Left renal pelvis (tissue), 4 donors: ENCODE measurements at regions not wholly inside any gene's neighbourhood (a gene's known extent, or its start where the extent isn't known, plus 50 kb on each side); places are given as distances from the start of the nearest gene placed in this dataset.
A peak's percentile ranks its signal among the peaks of the same experiment; 100 is the strongest.

Source experiments
- DNase-seq, 4 donors: peaks; one replicate each; pipeline ENCODE4 v3.0.0-alpha.2; 2013; ENCODE audit warnings: low read depth in 4 of 4, low spot score in 3 of 4

DNA sequence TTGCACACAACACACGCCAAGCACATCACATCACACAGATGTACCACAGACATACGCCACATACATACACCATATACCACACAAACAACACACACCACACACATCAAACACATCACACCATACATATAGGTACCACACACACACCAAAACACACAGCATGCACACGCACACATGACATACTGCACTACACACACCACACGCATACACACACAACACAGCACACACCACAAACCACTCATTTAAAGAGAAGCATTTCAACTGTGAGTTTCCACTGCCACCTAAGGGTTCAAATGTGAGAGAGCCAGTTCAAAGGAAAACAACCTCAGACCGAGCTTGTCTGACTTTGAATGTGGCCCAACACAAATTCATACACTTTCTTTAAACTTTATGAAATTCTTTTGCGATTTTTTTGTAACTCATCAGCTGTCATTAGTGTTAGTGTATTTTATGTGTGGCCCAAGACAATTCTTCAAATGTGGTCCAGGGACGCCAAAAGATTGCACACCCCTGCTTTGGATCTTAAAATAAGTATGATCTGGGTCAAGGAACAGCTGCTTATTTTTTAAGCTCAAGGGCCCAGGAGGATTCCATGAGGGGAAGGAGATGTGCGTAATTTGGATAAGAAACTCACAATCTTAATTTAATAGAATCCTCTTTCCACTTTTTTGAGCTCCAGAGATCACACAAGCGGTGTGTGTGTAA lies 494.6 kb downstream of the GADD45G start:
- no peak for DNase-seq

DNA sequence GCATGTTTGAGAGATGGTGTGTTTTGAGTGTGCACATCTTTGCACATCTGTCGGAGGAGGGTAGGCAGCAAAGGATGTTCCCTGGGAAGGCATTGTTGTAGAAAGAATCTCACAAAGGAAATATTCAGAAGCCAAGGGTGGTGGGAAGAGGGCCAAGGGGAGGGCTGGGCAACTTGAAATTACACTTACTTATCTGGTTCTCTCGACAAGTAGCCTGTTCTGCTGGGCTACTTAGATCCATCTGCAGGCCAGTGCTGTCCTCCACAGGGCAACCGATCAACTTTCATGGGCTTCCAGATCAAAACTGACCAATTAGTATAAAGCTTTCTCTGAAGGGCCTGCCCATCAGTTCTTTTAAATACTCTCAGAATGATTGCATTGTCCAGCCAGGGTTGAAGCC lies 495.2 kb downstream of the GADD45G start:
- no peak for DNase-seq

DNA sequence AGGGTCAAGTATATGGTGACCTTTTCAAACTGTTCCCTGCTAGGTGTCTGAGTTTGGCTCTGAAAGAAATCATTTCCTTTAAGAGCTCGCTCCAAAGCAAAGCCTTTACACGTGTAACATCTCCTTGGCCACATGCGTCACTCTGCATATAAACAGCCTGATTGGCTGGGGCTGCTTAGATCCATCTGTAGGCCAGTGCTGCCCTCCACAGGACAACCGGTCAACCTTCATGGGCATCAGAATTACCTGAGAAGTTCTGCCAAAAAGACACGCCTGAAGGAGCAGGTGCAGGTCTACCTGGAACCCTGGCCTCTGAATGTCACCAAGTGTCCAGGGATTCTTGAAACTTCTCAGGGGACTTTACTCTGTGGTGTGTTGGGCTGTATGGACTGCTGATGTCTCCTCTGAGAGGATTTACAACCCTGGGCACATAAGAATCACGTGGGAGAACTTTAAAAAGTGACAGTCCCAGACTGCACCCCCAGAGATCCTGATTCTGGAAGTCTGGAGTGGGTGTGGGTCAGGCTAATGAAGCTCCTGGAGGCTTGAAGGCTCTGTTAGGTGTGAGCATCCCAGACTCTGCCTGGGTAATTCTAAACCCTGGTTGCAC lies 497.6 kb downstream of the GADD45G start:
- DNase-seq: peak; percentile 52 to 76 (median 68)

DNA sequence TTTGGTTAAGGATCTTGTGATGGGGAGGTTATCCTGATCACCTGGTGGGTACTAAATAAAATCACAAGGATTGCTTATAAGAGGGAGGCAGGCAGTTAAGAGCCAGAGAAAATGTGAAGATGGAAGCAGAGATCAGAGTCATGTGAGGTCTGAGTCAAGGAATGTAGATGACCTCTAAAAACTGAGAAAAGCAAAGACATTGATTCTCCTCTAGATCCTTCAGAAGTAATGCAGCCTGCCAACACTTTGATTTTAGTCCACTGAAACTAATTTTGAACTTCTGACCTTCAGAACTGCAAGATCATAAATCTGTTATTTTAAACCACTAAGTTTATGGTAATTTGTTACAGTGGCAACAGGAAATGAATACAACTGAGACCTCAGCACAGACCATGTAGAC lies 499.0 kb downstream of the GADD45G start:
- DNase-seq: no peak

DNA sequence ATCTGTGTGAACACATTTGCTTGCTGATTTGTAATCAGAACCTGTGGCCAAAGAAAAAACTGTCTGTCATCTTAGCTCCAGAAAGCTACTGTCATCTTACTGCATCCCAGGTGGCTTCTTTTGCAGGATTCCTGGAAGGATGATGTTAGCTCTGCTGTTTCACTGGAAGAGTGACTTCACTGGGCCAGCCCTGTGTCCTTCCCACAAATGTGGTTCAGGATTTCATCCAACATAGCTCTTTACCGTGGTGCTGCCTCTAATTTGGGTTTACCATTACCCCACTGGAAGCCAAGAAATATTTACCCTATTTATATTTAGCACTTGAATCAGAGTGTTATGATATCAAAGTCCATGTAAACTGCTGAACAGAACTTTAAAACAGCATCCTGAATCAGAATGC lies 501.0 kb downstream of the GADD45G start:
- DNase-seq: no peak

DNA sequence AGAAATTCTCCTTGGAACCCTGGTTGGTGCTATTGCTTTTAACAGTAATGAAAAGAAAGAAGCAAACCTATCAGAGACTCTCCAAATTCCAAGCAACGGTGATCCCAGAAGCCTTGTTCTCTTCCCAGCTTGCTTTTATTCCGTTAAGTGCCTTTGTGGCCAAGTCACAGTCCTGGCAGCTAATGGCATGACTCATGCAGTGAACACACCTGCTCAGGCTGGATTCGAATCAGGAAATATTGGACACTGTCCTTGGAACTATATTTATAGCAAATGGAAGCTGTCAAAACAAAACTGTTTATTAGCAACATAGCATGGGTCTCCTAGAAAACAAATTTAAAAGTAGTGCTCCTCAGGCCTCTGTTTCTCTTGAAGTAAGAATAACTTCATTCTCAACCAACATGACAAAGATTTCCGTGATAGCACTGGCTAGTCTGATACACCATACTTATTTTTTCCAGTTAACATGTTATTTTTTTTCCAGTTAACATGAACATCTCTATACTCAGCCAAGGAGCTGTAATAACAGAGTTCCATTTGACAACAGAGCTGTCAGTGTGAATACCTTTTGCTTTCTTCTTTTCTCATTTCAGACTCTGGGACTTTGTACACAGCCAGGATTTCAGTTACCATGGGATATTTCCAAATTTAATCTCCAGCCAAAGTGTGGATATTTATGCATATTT lies 502.4 kb downstream of the GADD45G start:
- DNase-seq: no peak

DNA sequence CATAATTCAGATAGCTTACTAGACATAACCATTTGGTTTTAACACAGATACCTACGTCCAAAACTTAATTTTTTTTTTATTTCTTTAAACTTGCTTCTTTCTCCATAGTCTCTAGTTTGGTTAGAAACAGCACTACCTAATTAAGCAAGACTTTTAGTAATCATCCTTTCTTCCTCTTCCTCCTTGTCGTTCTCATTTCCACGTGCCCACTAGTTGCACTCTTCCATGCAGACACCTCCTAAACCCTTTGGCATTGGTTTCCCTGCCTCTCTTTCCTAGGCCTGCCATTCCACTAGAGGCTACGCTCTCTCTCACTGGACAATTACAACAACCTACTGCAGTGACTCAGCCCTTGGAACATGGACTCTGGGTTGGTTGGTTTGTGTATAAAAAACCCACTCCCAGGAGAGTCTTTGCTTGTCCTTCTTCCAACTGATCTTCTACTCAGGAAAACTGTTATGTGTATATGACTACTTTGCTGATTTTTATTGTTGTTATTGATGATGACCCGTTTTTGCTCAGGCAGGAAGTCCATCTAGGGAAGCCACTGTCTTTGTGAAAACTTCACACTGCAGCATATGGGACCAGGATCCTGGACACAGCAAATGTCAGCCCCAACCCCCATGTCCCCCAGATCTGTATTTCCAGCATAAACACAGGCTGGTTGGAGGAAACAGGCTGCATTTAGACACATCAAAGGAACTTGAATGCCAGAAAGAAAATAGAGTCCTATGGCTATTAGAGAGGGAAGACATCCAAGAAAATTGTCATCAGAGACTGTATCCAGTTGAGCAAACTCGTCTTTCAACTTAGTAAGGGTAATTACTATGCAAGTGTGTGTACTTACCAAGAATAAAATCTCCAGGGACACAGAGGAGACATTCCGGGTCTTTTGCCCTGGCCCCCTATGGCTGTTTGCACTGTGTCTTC lies 503.2 kb downstream of the GADD45G start:
- DNase-seq: no peak

DNA sequence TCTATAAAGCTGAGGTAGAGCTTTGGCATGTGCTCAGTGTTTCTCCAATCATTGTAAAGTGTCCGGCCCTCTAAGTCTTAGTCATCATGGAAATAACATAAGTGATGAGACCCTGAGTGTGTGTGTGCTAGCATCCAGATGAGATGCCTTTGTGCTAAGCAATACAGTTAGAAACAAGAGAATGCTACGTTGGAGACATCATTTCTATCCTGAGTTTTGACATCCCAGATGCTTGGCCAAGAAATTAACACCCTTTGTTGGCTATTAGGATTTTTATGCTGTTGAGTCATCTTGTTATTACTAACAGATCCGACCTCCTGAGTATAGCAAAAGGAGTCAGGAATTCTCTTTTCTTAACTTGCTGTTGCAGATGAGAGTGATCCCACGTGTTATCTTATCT lies 508.0 kb downstream of the GADD45G start:
- DNase-seq: no peak

DNA sequence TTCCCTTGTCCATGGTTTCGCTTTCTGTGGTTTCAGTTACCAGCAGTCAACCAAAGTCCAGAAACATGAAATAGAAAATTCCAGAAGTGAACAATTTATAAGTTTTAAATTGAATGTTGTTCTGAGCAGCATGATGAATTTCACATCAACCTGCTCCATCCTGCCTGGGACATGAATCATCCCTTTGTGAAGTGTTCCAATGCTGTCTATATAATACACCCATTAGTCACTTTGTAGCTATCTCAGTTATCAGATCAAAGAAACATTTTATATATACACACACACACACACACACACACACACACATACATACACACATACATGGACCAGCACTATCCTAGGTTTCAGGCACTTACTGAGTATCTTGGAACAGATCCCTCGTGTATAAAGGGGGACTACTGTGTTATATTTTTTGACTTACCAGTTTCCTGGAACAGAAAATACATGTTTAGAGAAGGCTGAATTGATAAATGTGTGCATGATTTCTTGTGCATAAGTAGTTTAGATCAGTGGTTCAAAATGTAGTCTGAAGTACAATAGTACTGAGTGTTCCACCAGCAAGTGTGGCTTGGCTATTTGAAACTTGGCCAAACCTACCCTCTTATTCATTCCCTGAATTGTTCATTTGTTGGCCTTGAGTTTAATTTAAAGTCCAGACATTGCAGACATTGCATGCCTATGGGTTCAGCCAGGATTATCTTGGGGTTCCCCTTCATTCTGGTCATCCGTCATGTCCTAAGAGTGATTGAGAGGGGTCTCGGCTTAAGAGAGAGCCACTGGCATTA lies 510.0 kb downstream of the GADD45G start:
- DNase-seq: no peak

DNA sequence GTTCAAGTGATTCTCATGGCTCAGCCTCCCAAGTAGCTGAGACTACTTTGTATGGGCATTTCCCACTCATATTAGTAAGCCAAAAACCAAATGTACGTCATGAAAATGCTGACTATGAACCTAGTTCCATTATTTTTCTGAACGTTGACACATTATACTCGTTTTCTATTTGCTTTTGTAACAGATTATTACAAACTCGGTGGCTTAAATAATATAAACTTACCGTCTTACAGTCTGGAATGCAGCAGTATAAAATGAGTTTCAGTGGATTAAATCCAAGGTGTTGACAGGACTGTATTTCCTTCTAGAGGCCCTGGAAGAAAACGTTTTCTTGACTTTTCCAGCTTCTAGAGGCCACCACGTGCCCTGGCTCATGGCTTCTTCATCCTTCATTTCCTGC lies 517.0 kb downstream of the GADD45G start:
- no peak for DNase-seq

DNA sequence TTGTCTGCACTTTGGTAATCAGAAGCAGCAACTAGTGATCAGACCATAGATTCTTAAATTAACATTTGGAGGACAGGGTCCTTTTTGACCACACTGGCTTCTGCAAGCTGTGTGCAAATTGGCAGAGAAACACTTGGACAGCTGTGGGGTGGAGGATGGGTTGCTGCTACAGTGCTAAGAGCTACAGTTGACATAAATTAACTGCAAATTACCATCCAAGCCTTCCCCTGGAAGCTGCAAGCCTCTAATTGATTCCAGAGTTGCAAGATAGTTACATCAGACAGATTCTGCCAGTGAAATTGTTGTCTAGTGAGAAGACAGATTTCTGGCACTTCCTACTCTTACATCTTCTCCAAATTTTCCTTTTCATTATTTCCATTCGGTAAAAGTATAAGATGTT lies 517.7 kb downstream of the DIRAS2 start:
- DNase-seq: peak in 1 of 4 donors; percentile 12

DNA sequence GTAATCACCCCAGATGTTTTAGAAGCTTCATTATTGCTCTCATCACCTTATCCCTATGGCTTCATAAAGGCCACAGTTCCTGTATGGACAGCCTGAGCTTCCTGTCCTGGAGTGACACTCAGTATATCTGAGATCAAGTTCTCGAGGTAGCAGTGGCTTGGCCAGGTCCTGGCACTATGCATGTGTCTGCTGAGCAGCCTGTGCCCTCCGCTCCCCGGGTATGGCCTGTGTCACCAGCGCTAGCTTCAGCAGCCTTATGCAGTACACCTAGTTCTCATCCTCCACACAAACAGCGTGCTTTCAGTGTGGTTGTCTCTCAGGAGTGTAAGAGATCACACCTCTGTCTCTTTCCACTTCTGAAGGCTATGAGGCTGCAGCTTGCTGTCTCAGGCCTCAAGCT lies 514.7 kb downstream of the DIRAS2 start:
- no peak for DNase-seq

DNA sequence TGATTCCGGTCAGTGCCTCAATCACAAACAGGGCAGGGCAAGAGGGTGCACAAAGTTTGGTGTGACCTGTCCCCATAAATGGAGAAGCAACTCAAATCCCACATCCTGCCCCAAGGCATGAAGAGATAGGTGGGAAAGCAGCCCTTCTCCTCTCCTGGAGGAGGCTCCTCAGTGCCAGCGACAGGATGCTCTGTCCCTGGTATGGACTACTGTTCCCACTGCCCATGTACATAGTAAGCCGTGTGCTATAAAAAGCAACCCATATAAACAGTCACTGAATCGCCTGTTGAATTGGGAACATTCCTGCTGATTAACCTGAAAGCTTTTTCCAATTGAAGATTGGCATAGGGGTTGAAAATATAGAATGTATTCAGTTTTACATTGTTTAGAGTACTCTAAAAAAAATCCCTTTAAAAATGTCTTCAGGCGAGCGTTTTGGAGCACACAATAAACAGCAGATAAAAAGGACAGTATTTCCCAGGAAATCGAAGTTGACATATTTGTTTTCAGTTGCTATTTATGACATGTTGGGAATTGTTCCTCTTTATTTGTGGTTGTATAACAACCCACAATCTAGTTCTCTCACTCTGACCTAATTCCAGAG lies 513.9 kb downstream of the DIRAS2 start:
- no peak for DNase-seq

DNA sequence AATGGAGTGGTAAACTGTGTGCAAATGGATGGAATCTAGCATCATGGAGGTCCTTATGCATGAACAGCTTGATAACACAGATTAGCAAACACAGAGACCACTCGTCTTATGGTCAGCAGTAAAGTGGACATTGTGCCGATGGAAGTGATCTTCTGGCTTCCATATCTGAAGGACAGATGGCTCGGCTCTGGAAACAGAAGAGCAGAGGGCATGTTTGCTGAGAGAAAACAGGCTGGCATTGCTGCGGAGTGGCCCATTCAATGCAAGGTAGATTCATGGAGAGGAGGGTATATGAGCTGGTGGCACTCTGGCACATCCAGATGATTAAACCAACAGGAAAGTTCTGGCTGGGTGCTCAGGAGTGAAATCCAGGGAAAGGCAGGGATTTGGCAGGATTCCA lies 513.2 kb downstream of the DIRAS2 start:
- no peak for DNase-seq

DNA sequence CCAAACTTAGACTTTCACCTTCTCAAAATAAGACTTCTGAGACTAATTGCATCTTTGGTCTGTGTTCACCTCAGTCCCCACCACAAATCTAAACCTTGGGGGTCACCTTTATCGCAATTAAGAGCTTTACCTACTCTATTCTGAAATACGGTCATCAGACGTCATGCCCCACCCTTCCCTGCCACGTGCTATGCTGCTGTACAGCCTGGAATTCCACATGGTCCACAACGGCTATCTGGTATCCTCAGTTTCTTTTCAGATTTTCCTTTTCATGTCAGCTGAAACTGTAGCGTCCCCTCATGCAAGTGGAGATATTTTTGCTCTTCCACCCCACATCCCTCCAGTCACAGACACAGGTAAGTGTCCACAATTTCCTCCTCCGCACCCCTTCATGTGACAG lies 511.1 kb downstream of the DIRAS2 start:
- DNase-seq: no peak

DNA sequence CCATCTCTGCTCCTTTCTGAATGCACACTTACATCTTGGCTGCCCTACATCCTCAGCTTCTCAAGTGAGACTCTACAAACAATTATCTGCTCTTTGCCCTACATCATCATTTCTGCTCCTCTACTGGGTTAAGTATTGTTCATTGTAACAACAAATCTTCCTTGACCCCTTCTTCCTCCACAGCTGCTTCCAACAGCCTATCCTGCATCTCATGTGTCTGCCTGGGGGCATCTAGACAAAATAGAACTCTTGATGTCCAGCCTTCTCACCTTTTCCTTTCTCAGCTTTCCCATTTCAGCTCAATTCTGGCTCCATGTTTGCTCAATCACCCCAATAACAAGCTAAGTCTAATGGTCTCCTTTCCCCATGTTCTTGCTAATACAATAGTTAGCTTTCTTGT lies 509.8 kb downstream of the DIRAS2 start:
- no peak for DNase-seq

DNA sequence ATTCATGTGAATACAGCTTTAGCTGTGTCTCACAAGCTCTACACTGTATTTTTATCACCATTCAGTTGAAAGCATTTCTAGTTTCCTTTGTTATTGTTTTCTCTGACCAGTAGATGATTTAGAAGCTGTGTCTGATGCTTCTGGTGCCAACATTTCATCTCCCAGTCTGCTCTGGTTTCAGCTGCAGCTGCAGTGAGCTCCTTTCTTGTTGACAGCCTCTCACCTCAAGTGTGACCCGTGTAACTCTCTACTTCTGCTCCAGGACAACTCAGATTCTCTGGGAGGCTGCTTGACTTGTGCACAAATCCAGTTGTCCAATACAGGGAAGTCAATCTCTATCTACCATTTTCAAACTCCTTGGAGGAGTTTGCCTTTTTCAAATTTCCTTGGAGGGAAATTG lies 504.8 kb downstream of the DIRAS2 start:
- peak in 1 of 4 donors; percentile 22 for DNase-seq

DNA sequence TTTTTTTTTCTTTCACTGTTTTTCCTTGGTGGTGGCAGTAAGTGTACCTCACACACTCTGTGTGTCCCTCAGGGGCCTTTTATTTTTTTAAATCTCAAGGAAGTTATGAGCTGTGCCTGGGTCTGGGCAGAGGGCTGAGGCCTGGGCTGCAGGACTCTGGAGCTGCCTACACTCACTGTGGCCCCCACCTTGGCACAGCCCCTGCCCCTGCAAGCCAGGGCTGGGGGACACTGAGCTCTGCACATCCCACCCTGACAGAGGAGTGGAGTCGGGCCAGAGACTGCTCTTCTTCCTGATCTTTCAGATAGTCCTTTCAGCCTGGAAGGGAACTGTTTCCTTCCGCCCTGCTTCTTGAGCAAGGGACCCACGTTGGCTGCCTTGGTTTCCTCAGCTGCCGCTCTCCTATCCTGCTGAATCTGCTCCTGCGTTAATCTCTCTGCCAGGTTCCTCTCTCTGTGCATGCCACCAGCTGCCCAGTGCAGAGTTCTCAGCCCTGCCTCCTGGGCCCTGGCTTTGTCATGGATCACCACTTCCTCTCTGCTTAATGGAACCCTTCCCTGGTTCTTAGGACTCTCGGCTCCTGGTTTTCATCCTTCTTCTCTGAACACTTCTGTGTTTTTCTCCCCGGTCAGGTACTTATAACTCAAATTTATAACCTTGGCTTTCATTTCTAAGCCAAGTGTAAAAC lies 502.3 kb downstream of the DIRAS2 start:
- DNase-seq: no peak

DNA sequence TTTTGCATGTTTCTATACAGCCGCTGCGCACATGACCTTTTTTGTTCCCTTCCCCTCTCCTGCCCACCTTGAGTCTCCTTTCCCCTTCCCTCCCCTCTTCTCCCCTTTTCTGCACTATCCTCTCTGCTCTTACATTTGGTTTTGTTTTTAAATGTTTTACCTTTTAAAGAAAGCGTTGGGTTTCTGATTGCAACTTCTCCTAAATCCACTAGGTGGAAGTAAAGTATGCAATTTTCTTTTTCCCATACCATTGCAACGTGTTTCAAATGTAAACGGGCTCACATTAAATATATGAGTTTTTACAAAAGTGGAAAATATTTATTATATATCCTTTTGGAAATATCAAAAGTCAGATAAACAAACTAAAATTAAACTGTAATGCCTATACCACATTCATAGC lies 500.9 kb downstream of the DIRAS2 start:
- peak in 1 of 4 donors; percentile 6 for DNase-seq
